ENCODE measurements at regions not wholly inside any gene's neighbourhood (a gene's known extent, or its start where the extent isn't known, plus 50 kb on each side); places are given as distances from the start of the nearest gene placed in this dataset.

- Histone ChIP-seq H3K36me3 (no peaks in the 10 kb centered on the region), H3K4me3 (no peak overlapping the region), H3K27ac (peak overlapping the region; percentile 4 to 48 (median 43)), H3K27me3 (no peaks in the 10 kb centered on the region), H3K4me1 (peaks cover 5 to 38% (median 16%) of the 10 kb centered on the region in 4 donors), H3K9me3 (no peaks in the 10 kb centered on the region)
- peak; percentile 53 to 82 for DNase-seq
- WGBS, 5 donors, result 22 to 57% (median 37%) methylated on average over 5 to 8 of the region's 8 CpGs
- no peak for TF ChIP-seq EP300 (IDR thresholded peaks at IDR 0.05)
- peak in 2 of 3 donors; percentile 49 to 84 for TF ChIP-seq POLR2AphosphoS5 (IDR thresholded peaks at IDR 0.05)
- intact Hi-C loops (cut with DNase I; ENCODE audit: low total_unique reads), result no loop called here
These were observed 123.1 kb upstream of the MAF start for GRCh38 chr16:79723583-79724168.

GRCh38 chr16:79721270-79721669 is 120.7 kb upstream of the MAF start:
- DNase-seq, result peak in 1 of 2 donors; percentile 42
- Histone ChIP-seq H3K4me3 (no peak overlapping the region), H3K36me3 (no peaks in the 10 kb centered on the region), H3K4me1 (peaks cover 5 to 51% (median 19%) of the 10 kb centered on the region in 4 donors), H3K27me3 (no peaks in the 10 kb centered on the region), H3K9me3 (no peaks in the 10 kb centered on the region), H3K27ac (peak overlapping the region in 2 of 5 donors; percentile 13 to 43)
- intact Hi-C loops (cut with DNase I; ENCODE audit: low total_unique reads), result no loop called here
- WGBS, 5 donors, result 34 to 52% (median 43%) methylated on average over 6 of the region's 6 CpGs
- no peak for TF ChIP-seq POLR2A (IDR thresholded peaks at IDR 0.05)
- no peak for TF ChIP-seq EP300 (IDR thresholded peaks at IDR 0.05)
- no peak for TF ChIP-seq POLR2AphosphoS5 (IDR thresholded peaks at IDR 0.05)
- TF ChIP-seq CTCF (IDR thresholded peaks at IDR 0.05), result no peak

GRCh38 chr16:79717333-79718137 is 117.0 kb upstream of the MAF start:
- no peak for TF ChIP-seq CTCF (IDR thresholded peaks at IDR 0.05)
- TF ChIP-seq EP300 (IDR thresholded peaks at IDR 0.05), result no peak
- no peak for TF ChIP-seq POLR2A (IDR thresholded peaks at IDR 0.05)
- no peak for TF ChIP-seq POLR2AphosphoS5 (IDR thresholded peaks at IDR 0.05)
- Histone ChIP-seq H3K4me3 (no peak overlapping the region), H3K27me3 (no peaks in the 10 kb centered on the region), H3K4me1 (peaks cover 11 to 49% (median 32%) of the 10 kb centered on the region in 4 donors), H3K9me3 (no peaks in the 10 kb centered on the region), H3K36me3 (no peaks in the 10 kb centered on the region), H3K27ac (no peak overlapping the region)
- intact Hi-C loops (cut with DNase I; ENCODE audit: low total_unique reads), result no loop called here
- WGBS, 5 donors, result 63 to 87% (median 83%) methylated on average over 8 of the region's 8 CpGs
- no peak for DNase-seq

GRCh38 chr16:79716645-79717332 is 116.3 kb upstream of the MAF start:
- Histone ChIP-seq H3K9me3 (no peaks in the 10 kb centered on the region), H3K27ac (no peak overlapping the region), H3K4me1 (peaks cover 11 to 48% (median 29%) of the 10 kb centered on the region in 4 donors), H3K4me3 (no peak overlapping the region), H3K27me3 (no peaks in the 10 kb centered on the region), H3K36me3 (no peaks in the 10 kb centered on the region)
- WGBS, 5 donors, result 46 to 53% (median 48%) methylated on average over 7 of the region's 7 CpGs
- intact Hi-C loops (cut with DNase I; ENCODE audit: low total_unique reads), result no loop called here
- TF ChIP-seq POLR2A (IDR thresholded peaks at IDR 0.05) (no peak), EP300 (IDR thresholded peaks at IDR 0.05) (no peak), POLR2AphosphoS5 (IDR thresholded peaks at IDR 0.05) (no peak), CTCF (IDR thresholded peaks at IDR 0.05) (no peak)
- DNase-seq, result no peak
